Hematopoietic multipotent progenitor cell treated with erythropoietin and hydrocortisone succinate and interleukin-3 and kit ligand, for 8 days (in vitro differentiated cells): ENCODE measurements at regions not wholly inside any gene's neighbourhood (a gene's known extent, or its start where the extent isn't known, plus 50 kb on each side); places are given as distances from the start of the nearest gene placed in this dataset.

Source experiments
- DNase-seq: peaks from one replicate; pipeline ENCODE4 v3.0.0-alpha.2; 2015

GRCh38 chr1:22387919-22388580 lies 63.6 kb upstream of the ZBTB40 start:
- DNase-seq = no peak

- no peak for DNase-seq
Measured at GRCh38 chr1:22388671-22389450, 62.8 kb upstream of the ZBTB40 start.

GRCh38 chr1:22393587-22393986 lies 58.1 kb upstream of the ZBTB40 start:
- DNase-seq = no peak

GRCh38 chr1:22398656-22399420 lies 52.8 kb upstream of the ZBTB40 start:
- DNase-seq = no peak

GRCh38 chr1:22399421-22400091 lies 52.1 kb upstream of the ZBTB40 start:
- no peak for DNase-seq
